ENCODE measurements at regions not wholly inside any gene's neighbourhood (a gene's known extent, or its start where the extent isn't known, plus 50 kb on each side); places are given as distances from the start of the nearest gene placed in this dataset.

GRCh38 chr3:40972350-40972749 is 227.0 kb upstream of the CTNNB1 start:
- no peak for DNase-seq (ENCODE audit: low read depth)
- no peak overlapping the region for H3K4me3 ChIP-seq (ENCODE audit: control insufficient read depth, low read depth, low read length)
- no peak for TF ChIP-seq CTCF (conservative IDR thresholded peaks at IDR 0.05; ENCODE audit: control insufficient read depth, insufficient read depth, low read depth, low read length)

GRCh38 chr3:40973141-40973540 is 226.2 kb upstream of the CTNNB1 start:
- TF ChIP-seq CTCF (conservative IDR thresholded peaks at IDR 0.05; ENCODE audit: control insufficient read depth, insufficient read depth, low read depth, low read length): no peak
- no peak overlapping the region for H3K4me3 ChIP-seq (ENCODE audit: control insufficient read depth, low read depth, low read length)
- no peak for DNase-seq (ENCODE audit: low read depth)

GRCh38 chr3:40975711-40976121 is 223.6 kb upstream of the CTNNB1 start:
- TF ChIP-seq CTCF (conservative IDR thresholded peaks at IDR 0.05; ENCODE audit: control insufficient read depth, insufficient read depth, low read depth, low read length): no peak
- peak; percentile 15 for DNase-seq (ENCODE audit: low read depth)
- no peak overlapping the region for H3K4me3 ChIP-seq (ENCODE audit: control insufficient read depth, low read depth, low read length)

- H3K4me3 ChIP-seq (ENCODE audit: control insufficient read depth, low read depth, low read length): no peak overlapping the region
- TF ChIP-seq CTCF (conservative IDR thresholded peaks at IDR 0.05; ENCODE audit: control insufficient read depth, insufficient read depth, low read depth, low read length): no peak
- no peak for DNase-seq (ENCODE audit: low read depth)
Measured at GRCh38 chr3:40976241-40976640, 223.1 kb upstream of the CTNNB1 start.

GRCh38 chr3:40978442-40978841 is 220.9 kb upstream of the CTNNB1 start:
- TF ChIP-seq CTCF (conservative IDR thresholded peaks at IDR 0.05; ENCODE audit: control insufficient read depth, insufficient read depth, low read depth, low read length): no peak
- DNase-seq (ENCODE audit: low read depth): no peak
- H3K4me3 ChIP-seq (ENCODE audit: control insufficient read depth, low read depth, low read length): no peak overlapping the region

- no peak for TF ChIP-seq CTCF (conservative IDR thresholded peaks at IDR 0.05; ENCODE audit: control insufficient read depth, insufficient read depth, low read depth, low read length)
- no peak overlapping the region for H3K4me3 ChIP-seq (ENCODE audit: control insufficient read depth, low read depth, low read length)
- no peak for DNase-seq (ENCODE audit: low read depth)
Measured at GRCh38 chr3:40979962-40980361, 219.3 kb upstream of the CTNNB1 start.

GRCh38 chr3:40980467-40980866 is 218.8 kb upstream of the CTNNB1 start:
- TF ChIP-seq CTCF (conservative IDR thresholded peaks at IDR 0.05; ENCODE audit: control insufficient read depth, insufficient read depth, low read depth, low read length): no peak
- no peak for DNase-seq (ENCODE audit: low read depth)

More at GRCh38 chr3:40980467-40980866, 218.8 kb upstream of the CTNNB1 start:
- no peak overlapping the region for H3K4me3 ChIP-seq (ENCODE audit: control insufficient read depth, low read depth, low read length)

Data from fibroblast of mammary gland (primary cell).